H1 (cell line): ENCODE measurements at regions not wholly inside any gene's neighbourhood (a gene's known extent, or its start where the extent isn't known, plus 50 kb on each side); places are given as distances from the start of the nearest gene placed in this dataset.

Source experiments
- CTCF ChIA-PET: fragments of 300-600 bp; sonication (Branson Sonifier 250); formaldehyde crosslinking; loops from one replicate; lab custom pipeline; 2021; ENCODE audit not compliant: partially characterized antibody; lab: Charles Lee
- POLR2A ChIA-PET: fragments of 300-600 bp; sonication (Branson Sonifier 250); formaldehyde crosslinking; loops from one replicate; lab custom pipeline; 2021; ENCODE audit warnings: inconsistent platforms; ENCODE audit not compliant: partially characterized antibody; lab: Charles Lee
- DNase-seq, 2 experiments: peaks; one replicate each; pipeline versions ENCODE4 v3.0.0 to v3.0.0-alpha.2; 2010 to 2022; ENCODE audit warnings: low spot score in 2 of 2, low read depth in 1 of 2, mixed read lengths in 1 of 2
- FAIRE-seq: peaks from 2 replicates; lab custom pipeline; 2011; peaks lifted over from hg19 to GRCh38; lab: Jason Lieb, UNC
- H2AFZ ChIP-seq: 2 replicates; pipeline ENCODE4 v1.8.1; 2012; ENCODE audit warnings: low read length, inconsistent platforms
- H2AK5ac ChIP-seq: 2 replicates; pipeline ENCODE4 v1.6.1; 2013; ENCODE audit warnings: low read depth, low read length
- H2BK120ac ChIP-seq: replicated peaks from 2 replicates; pipeline ENCODE3; 2013; ENCODE audit warnings: low read depth, low read length, inconsistent platforms
- H2BK12ac ChIP-seq: 2 replicates; pipeline ENCODE4 v1.6.1; 2013; ENCODE audit warnings: low read depth, low read length
- H2BK15ac ChIP-seq: 2 replicates; pipeline ENCODE4 v1.6.1; 2013; ENCODE audit warnings: low read length
- H2BK20ac ChIP-seq: 2 replicates; pipeline ENCODE4 v1.6.1; 2013; ENCODE audit warnings: low read length
- H2BK5ac ChIP-seq: 2 replicates; pipeline ENCODE4 v1.6.1; 2013; ENCODE audit warnings: low read depth, low read length
- H3K14ac ChIP-seq: 2 replicates; pipeline ENCODE4 v1.6.1; 2013; ENCODE audit warnings: inconsistent platforms; ENCODE audit not compliant: insufficient read length
- H3K18ac ChIP-seq: 2 replicates; pipeline ENCODE4 v1.6.1; 2013; ENCODE audit warnings: low read length; ENCODE audit errors: extremely low read depth
- H3K23ac ChIP-seq: 2 replicates; pipeline ENCODE4 v1.6.1; 2013; ENCODE audit warnings: inconsistent platforms; ENCODE audit not compliant: insufficient read length
- H3K23me2 ChIP-seq: 2 replicates; pipeline ENCODE4 v1.6.1; 2013; ENCODE audit warnings: low read depth, low read length
- H3K27ac ChIP-seq: 2 replicates; pipeline ENCODE4 v1.6.1; 2011; ENCODE audit warnings: low read depth, low read length, inconsistent platforms
- H3K27me3 ChIP-seq, 4 experiments: replicated peaks in 1 of 4; 1 replicate in 1 of 4; 2 replicates in 3 of 4; pipeline versions ENCODE4 v1.6.1 to v1.8.1; 2011 to 2013; ENCODE audit warnings: low read length in 3 of 4, mild to moderate bottlenecking in 3 of 4, inconsistent platforms in 2 of 4, mixed read lengths in 2 of 4, moderate library complexity in 1 of 4; ENCODE audit not compliant: control insufficient read depth in 3 of 4, insufficient read depth in 3 of 4; ENCODE audit errors: extremely low read depth in 1 of 4
- H3K36me3 ChIP-seq, 4 experiments: 2 replicates each; pipeline versions ENCODE4 v1.6.1 to v1.8.1; 2011 to 2013; ENCODE audit warnings: mild to moderate bottlenecking in 4 of 4, low read length in 3 of 4, moderate library complexity in 2 of 4, control low read depth in 1 of 4, inconsistent platforms in 1 of 4; ENCODE audit not compliant: insufficient read depth in 4 of 4, control insufficient read depth in 2 of 4
- H3K4ac ChIP-seq: replicated peaks from 2 replicates; pipeline ENCODE3; 2013; ENCODE audit warnings: low read length, low read depth, mixed read lengths, inconsistent platforms; ENCODE audit not compliant: insufficient read length
- H3K4me1 ChIP-seq, 4 experiments: replicated peaks in 1 of 4; 1 replicate in 1 of 4; 2 replicates in 3 of 4; pipeline versions ENCODE4 v1.6.1 to v1.8.1; 2011 to 2013; ENCODE audit warnings: low read length in 3 of 4, inconsistent platforms in 2 of 4, mixed read lengths in 1 of 4; ENCODE audit not compliant: insufficient read depth in 4 of 4, control insufficient read depth in 3 of 4
- H3K4me2 ChIP-seq, 2 experiments: 2 replicates each; pipeline versions ENCODE4 v1.6.1 to v1.8.1; 2011 to 2013; ENCODE audit warnings: low read depth in 2 of 2, low read length in 2 of 2, control low read depth in 1 of 2, inconsistent platforms in 1 of 2, mild to moderate bottlenecking in 1 of 2; ENCODE audit not compliant: insufficient read depth in 1 of 2
- H3K4me3 ChIP-seq, 4 experiments: fragments of 200-600, 300-600 bp in 1 of 4; sonication (generic), shearing (Covaris generic), sonication (Bioruptor Twin) in 1 of 4; 2 replicates each; pipeline versions ENCODE4 v1.5.1 to v1.8.1; 2011 to 2016; ENCODE audit warnings: low read length in 4 of 4, low read depth in 3 of 4, control low read depth in 2 of 4, inconsistent platforms in 2 of 4, mild to moderate bottlenecking in 2 of 4, mixed read lengths in 1 of 4, moderate library complexity in 1 of 4; ENCODE audit not compliant: insufficient read depth in 2 of 4; ENCODE audit errors: extremely low read depth in 1 of 4
- H3K56ac ChIP-seq: replicated peaks from 2 replicates; pipeline ENCODE3; 2013; ENCODE audit warnings: low read depth, mild to moderate bottlenecking, mixed read lengths, low read length, inconsistent platforms; ENCODE audit not compliant: insufficient read length
- H3K79me1 ChIP-seq: 2 replicates; pipeline ENCODE4 v1.6.1; 2013; ENCODE audit warnings: low read depth, low read length, control low read depth
- H3K79me2 ChIP-seq, 2 experiments: 2 replicates each; pipeline versions ENCODE4 v1.6.1 to v1.8.1; 2012 to 2013; ENCODE audit warnings: low read length in 2 of 2, mild to moderate bottlenecking in 2 of 2, inconsistent platforms in 1 of 2; ENCODE audit not compliant: insufficient read depth in 2 of 2, control insufficient read depth in 1 of 2
- H3K9ac ChIP-seq, 4 experiments: replicated peaks in 1 of 4; 1 replicate in 1 of 4; 2 replicates in 3 of 4; pipeline versions ENCODE4 v1.6.1 to v1.8.1; 2011 to 2013; ENCODE audit warnings: low read depth in 3 of 4, low read length in 3 of 4, control low read depth in 2 of 4, mild to moderate bottlenecking in 2 of 4, moderate library complexity in 2 of 4, inconsistent platforms in 1 of 4; ENCODE audit errors: extremely low read depth in 1 of 4
- H3K9me3 ChIP-seq, 2 experiments: 2 replicates each; pipeline versions ENCODE4 v1.6.1 to v1.8.1; 2012 to 2013; ENCODE audit warnings: mild to moderate bottlenecking in 2 of 2, moderate library complexity in 2 of 2, control low read depth in 1 of 2, inconsistent platforms in 1 of 2, low read depth in 1 of 2, low read length in 1 of 2, mixed read lengths in 1 of 2; ENCODE audit not compliant: insufficient read depth in 2 of 2
- H4K20me1 ChIP-seq, 2 experiments: replicated peaks in 1 of 2; 2 replicates each; pipeline versions ENCODE3 to v1.8.1; 2011 to 2013; ENCODE audit warnings: inconsistent platforms in 2 of 2, low read length in 2 of 2, mild to moderate bottlenecking in 1 of 2; ENCODE audit not compliant: insufficient read depth in 2 of 2, control insufficient read depth in 1 of 2
- H4K5ac ChIP-seq: 2 replicates; pipeline ENCODE4 v1.6.1; 2013; ENCODE audit warnings: low read length, low read depth, mixed read lengths, inconsistent platforms; ENCODE audit not compliant: insufficient read length
- H4K8ac ChIP-seq: 2 replicates; pipeline ENCODE4 v1.8.0; 2013; ENCODE audit warnings: mild to moderate bottlenecking, moderate library complexity, low read length, inconsistent platforms; ENCODE audit not compliant: insufficient read depth; ENCODE audit errors: extremely low read depth
- H4K91ac ChIP-seq: replicated peaks from 2 replicates; pipeline ENCODE3; 2013; ENCODE audit warnings: low read length, mixed read lengths, inconsistent platforms; ENCODE audit not compliant: insufficient read length
- ATF3 ChIP-seq: IDR thresholded peaks from 2 replicates; pipeline ENCODE4 v1.6.1; 2011; ENCODE audit warnings: low read depth, mild to moderate bottlenecking, low read length; ENCODE audit not compliant: insufficient read depth
- CBX5 ChIP-seq: fragments of 300-800, 300-1000 bp; sonication (generic); IDR thresholded peaks from 2 replicates; pipeline ENCODE4 v1.7.1; 2016; ENCODE audit warnings: antibody characterized with exemption, low read length, low read depth
- CHD1 ChIP-seq: IDR thresholded peaks from 2 replicates; pipeline ENCODE4 v1.6.1; 2012; ENCODE audit warnings: low read depth, low read length, improper control_type of control experiment
- CREB1 ChIP-seq: IDR thresholded peaks from 2 replicates; pipeline ENCODE4 v1.6.1; 2012; ENCODE audit warnings: inconsistent platforms
- EZH2 ChIP-seq: fragments of 200-600 bp; sonication (generic); IDR thresholded peaks from 2 replicates; pipeline ENCODE4 v1.7.1; 2012; ENCODE audit warnings: low read depth, mild to moderate bottlenecking, moderate library complexity, low read length, inconsistent platforms; ENCODE audit not compliant: severe bottlenecking
- KDM1A ChIP-seq: fragments of 200-600, 300-600 bp; sonication (generic); IDR thresholded peaks from 2 replicates; pipeline ENCODE4 v1.7.1; 2016; ENCODE audit warnings: mild to moderate bottlenecking, low read length, borderline replicate concordance
- NRF1 ChIP-seq: IDR thresholded peaks from 2 replicates; pipeline ENCODE4 v1.6.1; 2011; ENCODE audit warnings: mild to moderate bottlenecking, low read depth, low read length, improper control_type of control experiment
- POLR2AphosphoS5 ChIP-seq: IDR thresholded peaks from 2 replicates; pipeline ENCODE4 v1.6.1; 2011; ENCODE audit warnings: low read depth, low read length
- RAD21 ChIP-seq, 2 experiments: IDR thresholded peaks in 1 of 2; conservative IDR thresholded peaks in 1 of 2; 2 replicates each; pipeline ENCODE4 v1.6.1; 2011; ENCODE audit warnings: low read depth in 2 of 2, low read length in 2 of 2, improper control_type of control experiment in 1 of 2, inconsistent platforms in 1 of 2, mild to moderate bottlenecking in 1 of 2, moderate library complexity in 1 of 2
- RNF2 ChIP-seq: fragments of 200-900, 300-1000 bp; sonication (generic); IDR thresholded peaks from 2 replicates; pipeline ENCODE4 v1.7.1; 2016; ENCODE audit warnings: borderline replicate concordance, low read depth, mild to moderate bottlenecking, antibody characterized with exemption, low read length; ENCODE audit not compliant: poor library complexity, severe bottlenecking; ENCODE audit errors: missing control alignments
- TBP ChIP-seq: IDR thresholded peaks from 2 replicates; pipeline ENCODE4 v1.6.1; 2011; ENCODE audit warnings: low read depth, low read length, improper control_type of control experiment
- TCF12 ChIP-seq: IDR thresholded peaks from 2 replicates; pipeline ENCODE4 v1.6.1; 2011; ENCODE audit warnings: low read depth, mild to moderate bottlenecking, low read length
- YY1 ChIP-seq: IDR thresholded peaks from 2 replicates; pipeline ENCODE4 v1.6.1; 2011; ENCODE audit warnings: low read depth, mild to moderate bottlenecking, low read length
- WGBS, 2 experiments: shearing (Covaris generic) in 1 of 2; methylation state at CpG; one replicate each; pipeline versions ENCODE4 v1.1.6 to v1.1.7; 2013 to 2015; ENCODE audit warnings: low lambda C conversion rate in 2 of 2, mixed read lengths in 2 of 2, inconsistent platforms in 1 of 2, low coverage in 1 of 2, missing lambda C conversion rate in 1 of 2; ENCODE audit not compliant: insufficient replicate concordance in 2 of 2, insufficient coverage in 1 of 2, insufficient read length in 1 of 2; ENCODE audit errors: extremely low coverage in 1 of 2, missing lambda C conversion rate in 1 of 2; 5-methylcytosine and 5-hydroxymethylcytosine counted together

DNA sequence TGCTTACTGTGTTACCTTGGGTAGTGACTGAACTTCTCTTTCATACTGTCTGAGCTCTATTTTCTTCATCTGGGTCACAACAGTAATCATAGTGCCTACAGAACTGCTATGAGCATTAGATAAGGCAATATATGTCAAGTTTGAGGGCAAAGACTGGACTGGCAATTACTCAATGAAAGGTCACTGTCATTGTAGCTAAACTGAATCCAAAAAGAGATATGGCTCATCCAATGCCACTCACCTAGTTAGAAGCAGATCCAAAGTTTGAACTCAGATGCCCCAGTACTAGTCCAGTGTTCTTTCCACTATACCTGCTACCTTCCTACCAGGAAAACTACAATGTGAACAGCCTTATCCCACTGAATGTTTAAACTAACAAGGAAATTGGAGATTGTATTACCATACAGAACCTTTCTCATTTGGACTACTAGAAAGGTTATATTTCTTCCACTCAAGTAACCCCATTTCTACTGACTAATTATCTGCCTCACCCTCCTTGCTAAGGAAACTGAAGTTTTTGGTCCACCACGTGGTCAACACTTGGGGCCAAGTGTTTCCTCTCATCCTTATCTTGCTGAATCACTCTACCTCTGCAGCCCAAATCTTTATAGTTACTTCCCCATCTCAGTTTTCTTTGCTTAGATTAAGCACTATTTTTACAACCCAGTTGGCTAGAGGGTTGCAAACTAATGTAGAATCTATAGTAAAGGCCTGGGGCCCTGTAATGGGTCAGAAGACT lies 202.3 kb upstream of the LPP start:
- Histone ChIP-seq H4K5ac (no peak overlapping the region), H2BK120ac (no peak overlapping the region), H2BK5ac (no peak overlapping the region), H2AFZ (no peak overlapping the region), H4K91ac (no peak overlapping the region), H4K8ac (no peak overlapping the region), H3K9me3 (no peaks in the 10 kb centered on the region), H2BK12ac (no peak overlapping the region), H3K27me3 (no peaks in the 10 kb centered on the region), H3K56ac (no peak overlapping the region), H3K4me1 (no peaks in the 10 kb centered on the region), H3K79me2 (no peaks in the 10 kb centered on the region), H2BK15ac (no peak overlapping the region), H3K14ac (no peak overlapping the region), H3K27ac (no peak overlapping the region), H3K9ac (no peak overlapping the region), H3K23ac (no peak overlapping the region), H3K23me2 (no peaks in the 10 kb centered on the region), H2BK20ac (no peak overlapping the region), H3K4me2 (no peak overlapping the region), H2AK5ac (no peak overlapping the region), H3K4ac (no peak overlapping the region), H3K36me3 (no peaks in the 10 kb centered on the region), H3K4me3 (no peak overlapping the region), H3K18ac (no peak overlapping the region), H3K79me1 (no peaks in the 10 kb centered on the region), H4K20me1 (no peaks in the 10 kb centered on the region)
- ChIA-PET POLR2A (no interaction called here), CTCF (interaction anchor here (1.1 to 1.2 kb wide), 2 partner anchors 9 to 264 kb away, joined by 3 read pairs; no protein-coding TSS in a partner anchor)
- DNase-seq (no peak), FAIRE-seq (no peak)
- WGBS, 2 experiments = 87% methylated on average over 1 of the region's 1 CpG; no CpG with 5 or more reads in 1 of the 2 experiments
- TF ChIP-seq RAD21 (IDR thresholded peaks at IDR 0.05 in 1 of 2, conservative IDR thresholded peaks at IDR 0.05 in 1 of 2; ENCODE audit: low read depth in 2 of 2, low read length in 2 of 2) (no peak), RNF2 (no peak), CBX5 (no peak), NRF1 (no peak), TCF12 (no peak), CREB1 (no peak), CHD1 (no peak), YY1 (no peak), ATF3 (no peak), POLR2AphosphoS5 (no peak), EZH2 (no peak), KDM1A (no peak), TBP (no peak)
